ENCODE measurements at regions not wholly inside any gene's neighbourhood (a gene's known extent, or its start where the extent isn't known, plus 50 kb on each side); places are given as distances from the start of the nearest gene placed in this dataset.
A peak's percentile ranks its signal among the peaks of the same experiment; 100 is the strongest.

- Histone ChIP-seq H3K4me3 (ENCODE audit: low read length in 2 of 2) (peak overlapping the region in 1 of 2 donors; percentile 19), H3K27me3 (ENCODE audit: control insufficient read depth in 2 of 2, insufficient read depth in 1 of 2, low read length in 1 of 2) (no peaks in the 10 kb centered on the region), H3K36me3 (ENCODE audit: control insufficient read depth in 2 of 2, insufficient read depth in 2 of 2, low read length in 1 of 2) (no peaks in the 10 kb centered on the region), H3K27ac (ENCODE audit: low read depth in 1 of 2, low read length in 1 of 2) (peak overlapping the region; percentile 78 to 96), H3K4me1 (ENCODE audit: control insufficient read depth in 2 of 2, insufficient read depth in 2 of 2, low read length in 2 of 2) (peaks cover 21 to 25% of the 10 kb centered on the region in 2 donors), H3K9me3 (ENCODE audit: control insufficient read depth in 2 of 2, insufficient read depth in 1 of 2, low read length in 1 of 2) (no peaks in the 10 kb centered on the region)
- peak; percentile 42 to 88 (median 72) for DNase-seq (ENCODE audit: low read depth in 6 of 9, low spot score in 9 of 9)
- WGBS: 5% methylated on average over 4 of the region's 4 CpGs
Measured at GRCh38 chr3:31462050-31462569, 70.6 kb upstream of the STT3B start.

- H3K4me1 ChIP-seq (ENCODE audit: control insufficient read depth in 2 of 2, insufficient read depth in 2 of 2, low read length in 2 of 2): peaks cover 21 to 25% of the 10 kb centered on the region in 2 donors
- DNase-seq (ENCODE audit: low read depth in 6 of 9, low spot score in 9 of 9): no peak
- no peak overlapping the region for H3K4me3 ChIP-seq (ENCODE audit: low read length in 2 of 2)
- H3K27me3 ChIP-seq (ENCODE audit: control insufficient read depth in 2 of 2, insufficient read depth in 1 of 2, low read length in 1 of 2): no peaks in the 10 kb centered on the region
- H3K36me3 ChIP-seq (ENCODE audit: control insufficient read depth in 2 of 2, insufficient read depth in 2 of 2, low read length in 1 of 2): no peaks in the 10 kb centered on the region
- no peak overlapping the region for H3K27ac ChIP-seq (ENCODE audit: low read depth in 1 of 2, low read length in 1 of 2)
- H3K9me3 ChIP-seq (ENCODE audit: control insufficient read depth in 2 of 2, insufficient read depth in 1 of 2, low read length in 1 of 2): no peaks in the 10 kb centered on the region
Measured at GRCh38 chr3:31465999-31466398, 66.7 kb upstream of the STT3B start.

DNA sequence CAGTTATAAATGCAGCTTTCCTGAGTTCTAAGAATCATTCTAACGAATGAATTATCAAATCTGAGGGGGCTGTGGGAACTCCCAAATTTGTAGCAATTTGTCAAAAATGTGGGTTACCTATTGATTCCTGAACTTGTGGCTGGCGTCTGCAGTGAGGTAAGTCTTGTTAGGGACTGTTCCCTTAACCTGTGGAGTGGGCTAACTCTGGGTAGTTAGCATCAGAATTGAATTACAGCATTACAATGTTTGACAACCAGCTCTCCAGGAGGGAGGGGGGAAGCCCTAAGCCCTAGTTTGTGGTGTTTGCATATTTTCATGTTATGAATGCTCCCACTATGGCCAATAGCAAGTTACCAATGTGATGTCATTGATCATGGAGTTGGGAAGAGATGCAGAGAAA lies 65.9 kb upstream of the STT3B start:
- DNase-seq (ENCODE audit: low read depth in 6 of 9, low spot score in 9 of 9): no peak
- Histone ChIP-seq H3K36me3 (ENCODE audit: control insufficient read depth in 2 of 2, insufficient read depth in 2 of 2, low read length in 1 of 2) (no peaks in the 10 kb centered on the region), H3K9me3 (ENCODE audit: control insufficient read depth in 2 of 2, insufficient read depth in 1 of 2, low read length in 1 of 2) (no peaks in the 10 kb centered on the region), H3K27ac (ENCODE audit: low read depth in 1 of 2, low read length in 1 of 2) (no peak overlapping the region), H3K4me3 (ENCODE audit: low read length in 2 of 2) (no peak overlapping the region), H3K27me3 (ENCODE audit: control insufficient read depth in 2 of 2, insufficient read depth in 1 of 2, low read length in 1 of 2) (no peaks in the 10 kb centered on the region), H3K4me1 (ENCODE audit: control insufficient read depth in 2 of 2, insufficient read depth in 2 of 2, low read length in 2 of 2) (peaks cover 16 to 19% of the 10 kb centered on the region in 2 donors)
- 96% methylated on average over 2 of the region's 2 CpGs for WGBS

DNA sequence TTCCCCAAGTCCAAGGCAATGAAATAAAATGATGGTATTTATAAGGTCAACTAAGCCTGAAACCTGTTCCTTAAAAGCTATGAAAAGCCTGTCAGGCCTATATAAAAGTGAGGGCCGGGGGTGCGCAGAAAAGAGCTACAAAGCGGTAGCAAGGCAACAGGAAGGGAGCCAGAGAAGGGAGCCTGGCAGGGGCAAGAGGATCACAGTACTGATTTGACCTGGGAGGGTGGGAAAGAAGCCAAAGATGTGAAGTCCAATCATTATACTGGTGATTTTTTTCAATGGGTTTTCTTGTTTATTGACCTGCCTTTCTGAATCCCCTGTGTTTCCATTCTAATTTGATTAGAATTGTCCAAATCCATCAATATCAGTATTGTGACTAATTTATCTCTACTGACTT lies 64.3 kb upstream of the STT3B start:
- over 99% methylated on average over 3 of the region's 3 CpGs for WGBS
- Histone ChIP-seq H3K9me3 (ENCODE audit: control insufficient read depth in 2 of 2, insufficient read depth in 1 of 2, low read length in 1 of 2) (no peaks in the 10 kb centered on the region), H3K4me3 (ENCODE audit: low read length in 2 of 2) (no peak overlapping the region), H3K4me1 (ENCODE audit: control insufficient read depth in 2 of 2, insufficient read depth in 2 of 2, low read length in 2 of 2) (peaks cover 2 to 4% of the 10 kb centered on the region in 2 donors), H3K27me3 (ENCODE audit: control insufficient read depth in 2 of 2, insufficient read depth in 1 of 2, low read length in 1 of 2) (no peaks in the 10 kb centered on the region), H3K36me3 (ENCODE audit: control insufficient read depth in 2 of 2, insufficient read depth in 2 of 2, low read length in 1 of 2) (no peaks in the 10 kb centered on the region), H3K27ac (ENCODE audit: low read depth in 1 of 2, low read length in 1 of 2) (no peak overlapping the region)
- DNase-seq (ENCODE audit: low read depth in 6 of 9, low spot score in 9 of 9): no peak

DNA sequence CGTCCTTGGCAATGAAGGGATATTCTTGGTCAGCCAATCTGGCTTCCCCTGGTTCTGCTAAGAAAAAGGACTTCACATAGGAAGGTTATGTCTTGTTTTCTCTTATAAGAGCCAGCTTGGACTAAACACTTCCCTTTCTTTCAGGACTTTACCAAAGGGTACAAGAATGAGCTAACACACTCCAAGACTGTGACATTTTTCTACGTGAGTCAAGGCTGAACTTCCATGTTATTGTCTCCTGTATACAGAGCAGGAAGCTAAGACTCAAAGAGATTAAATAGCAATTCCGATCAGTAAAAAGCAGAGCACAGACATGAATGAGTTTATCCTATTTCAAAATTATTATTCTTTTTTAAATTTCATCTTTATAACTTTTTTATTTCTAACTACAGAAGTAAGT lies 63.3 kb upstream of the STT3B start:
- Histone ChIP-seq H3K27ac (ENCODE audit: low read depth in 1 of 2, low read length in 1 of 2) (no peak overlapping the region), H3K4me3 (ENCODE audit: low read length in 2 of 2) (no peak overlapping the region), H3K9me3 (ENCODE audit: control insufficient read depth in 2 of 2, insufficient read depth in 1 of 2, low read length in 1 of 2) (no peaks in the 10 kb centered on the region), H3K36me3 (ENCODE audit: control insufficient read depth in 2 of 2, insufficient read depth in 2 of 2, low read length in 1 of 2) (no peaks in the 10 kb centered on the region), H3K4me1 (ENCODE audit: control insufficient read depth in 2 of 2, insufficient read depth in 2 of 2, low read length in 2 of 2) (no peaks in the 10 kb centered on the region), H3K27me3 (ENCODE audit: control insufficient read depth in 2 of 2, insufficient read depth in 1 of 2, low read length in 1 of 2) (no peaks in the 10 kb centered on the region)
- 98% methylated on average over 3 of the region's 3 CpGs for WGBS
- DNase-seq (ENCODE audit: low read depth in 6 of 9, low spot score in 9 of 9): no peak

GRCh38 chr3:31472479-31473390 lies 60.0 kb upstream of the STT3B start:
- H3K4me3 ChIP-seq (ENCODE audit: low read length in 2 of 2): no peak overlapping the region
- 93% methylated on average over 7 of the region's 7 CpGs for WGBS
- H3K27me3 ChIP-seq (ENCODE audit: control insufficient read depth in 2 of 2, insufficient read depth in 1 of 2, low read length in 1 of 2): no peaks in the 10 kb centered on the region

DNA sequence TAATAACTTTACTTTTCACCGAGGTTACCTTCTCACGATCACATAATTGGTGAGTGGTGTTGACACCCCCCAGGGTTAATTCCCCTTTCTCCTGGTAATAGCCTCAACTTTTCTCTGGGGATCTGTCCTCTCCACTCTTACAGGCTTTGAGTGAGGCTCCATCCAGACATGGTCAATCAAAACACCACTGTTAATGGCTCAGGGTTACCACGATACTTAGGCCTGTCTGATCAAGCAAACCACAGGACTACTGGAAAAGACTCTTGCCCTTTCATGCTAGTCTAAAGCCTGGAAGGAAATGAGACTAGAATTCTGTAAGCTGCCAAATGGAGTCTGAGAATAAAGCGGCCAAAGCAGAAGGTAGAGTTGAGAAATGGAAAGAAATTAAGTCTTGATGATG lies 56.5 kb upstream of the STT3B start:
- Histone ChIP-seq H3K27me3 (ENCODE audit: control insufficient read depth in 2 of 2, insufficient read depth in 1 of 2, low read length in 1 of 2) (no peaks in the 10 kb centered on the region), H3K4me3 (ENCODE audit: low read length in 2 of 2) (no peak overlapping the region), H3K27ac (ENCODE audit: low read depth in 1 of 2, low read length in 1 of 2) (no peak overlapping the region), H3K9me3 (ENCODE audit: control insufficient read depth in 2 of 2, insufficient read depth in 1 of 2, low read length in 1 of 2) (no peaks in the 10 kb centered on the region), H3K36me3 (ENCODE audit: control insufficient read depth in 2 of 2, insufficient read depth in 2 of 2, low read length in 1 of 2) (no peaks in the 10 kb centered on the region), H3K4me1 (ENCODE audit: control insufficient read depth in 2 of 2, insufficient read depth in 2 of 2, low read length in 2 of 2) (no peaks in the 10 kb centered on the region)
- 96% methylated on average over 4 of the region's 4 CpGs for WGBS
- DNase-seq (ENCODE audit: low read depth in 6 of 9, low spot score in 9 of 9): no peak

More at GRCh38 chr3:31472479-31473390, 60.0 kb upstream of the STT3B start:
- Histone ChIP-seq H3K4me1 (ENCODE audit: control insufficient read depth in 2 of 2, insufficient read depth in 2 of 2, low read length in 2 of 2) (no peaks in the 10 kb centered on the region), H3K9me3 (ENCODE audit: control insufficient read depth in 2 of 2, insufficient read depth in 1 of 2, low read length in 1 of 2) (no peaks in the 10 kb centered on the region), H3K36me3 (ENCODE audit: control insufficient read depth in 2 of 2, insufficient read depth in 2 of 2, low read length in 1 of 2) (no peaks in the 10 kb centered on the region), H3K27ac (ENCODE audit: low read depth in 1 of 2, low read length in 1 of 2) (no peak overlapping the region)
- DNase-seq (ENCODE audit: low read depth in 6 of 9, low spot score in 9 of 9): no peak

- Histone ChIP-seq H3K27me3 (ENCODE audit: control insufficient read depth in 2 of 2, insufficient read depth in 1 of 2, low read length in 1 of 2) (no peaks in the 10 kb centered on the region), H3K4me1 (ENCODE audit: control insufficient read depth in 2 of 2, insufficient read depth in 2 of 2, low read length in 2 of 2) (no peaks in the 10 kb centered on the region), H3K9me3 (ENCODE audit: control insufficient read depth in 2 of 2, insufficient read depth in 1 of 2, low read length in 1 of 2) (no peaks in the 10 kb centered on the region), H3K27ac (ENCODE audit: low read depth in 1 of 2, low read length in 1 of 2) (no peak overlapping the region), H3K4me3 (ENCODE audit: low read length in 2 of 2) (no peak overlapping the region), H3K36me3 (ENCODE audit: control insufficient read depth in 2 of 2, insufficient read depth in 2 of 2, low read length in 1 of 2) (no peaks in the 10 kb centered on the region)
- WGBS: 58% methylated on average over 1 of the region's 1 CpG
- no peak for DNase-seq (ENCODE audit: low read depth in 6 of 9, low spot score in 9 of 9)
Measured at GRCh38 chr3:31479431-31479830, 53.3 kb upstream of the STT3B start.

- Histone ChIP-seq H3K27ac (ENCODE audit: low read depth in 1 of 2, low read length in 1 of 2) (no peak overlapping the region), H3K27me3 (ENCODE audit: control insufficient read depth in 2 of 2, insufficient read depth in 1 of 2, low read length in 1 of 2) (no peaks in the 10 kb centered on the region), H3K36me3 (ENCODE audit: control insufficient read depth in 2 of 2, insufficient read depth in 2 of 2, low read length in 1 of 2) (no peaks in the 10 kb centered on the region), H3K9me3 (ENCODE audit: control insufficient read depth in 2 of 2, insufficient read depth in 1 of 2, low read length in 1 of 2) (no peaks in the 10 kb centered on the region), H3K4me3 (ENCODE audit: low read length in 2 of 2) (no peak overlapping the region), H3K4me1 (ENCODE audit: control insufficient read depth in 2 of 2, insufficient read depth in 2 of 2, low read length in 2 of 2) (no peaks in the 10 kb centered on the region)
- WGBS: 98% methylated on average over 3 of the region's 3 CpGs
- no peak for DNase-seq (ENCODE audit: low read depth in 6 of 9, low spot score in 9 of 9)
Measured at GRCh38 chr3:31481697-31482096, 51.0 kb upstream of the STT3B start.
